Muscle layer of colon (tissue), 2 donors: ENCODE measurements at regions not wholly inside any gene's neighbourhood (a gene's known extent, or its start where the extent isn't known, plus 50 kb on each side); places are given as distances from the start of the nearest gene placed in this dataset.
"Not testable (repeated sequence)": the region's sequence is repeated elsewhere in the genome, so short reads cannot be mapped to it uniquely, and the experiment has no call there.

Experiments
- H3K27ac ChIP-seq: one replicate; pipeline ENCODE4 v1.7.0; 2013; ENCODE audit warnings: low read depth, mild to moderate bottlenecking, low read length, moderate library complexity
- H3K27me3 ChIP-seq, 2 donors: one replicate each; pipeline ENCODE4 v1.7.0; 2013; ENCODE audit warnings: low read length in 2 of 2, mild to moderate bottlenecking in 2 of 2; ENCODE audit not compliant: insufficient read depth in 2 of 2, control insufficient read depth in 1 of 2
- H3K36me3 ChIP-seq: one replicate; pipeline ENCODE4 v1.7.0; 2013; ENCODE audit warnings: mild to moderate bottlenecking, low read length; ENCODE audit not compliant: insufficient read depth
- H3K4me1 ChIP-seq: one replicate; pipeline ENCODE4 v1.7.0; 2013; ENCODE audit warnings: mild to moderate bottlenecking, low read length; ENCODE audit not compliant: insufficient read depth
- H3K4me3 ChIP-seq, 2 donors: one replicate each; pipeline ENCODE4 v1.7.0; 2013; ENCODE audit warnings: low read length in 2 of 2, low read depth in 1 of 2, mild to moderate bottlenecking in 1 of 2, moderate library complexity in 1 of 2
- H3K9ac ChIP-seq: one replicate; pipeline ENCODE4 v1.7.0; 2013; ENCODE audit warnings: low read length
- H3K9me3 ChIP-seq: one replicate; pipeline ENCODE4 v1.7.0; 2013; ENCODE audit warnings: mild to moderate bottlenecking, low read length
- donor health status: abdominal sarcoma.
- donor health status: Adenocarcinoma of cecum.

GRCh38 chr11:97705441-97705840 lies 1315.3 kb upstream of the CNTN5 start:
- not testable (repeated sequence) for H3K9me3 ChIP-seq, H3K36me3 ChIP-seq, H3K9ac ChIP-seq, H3K4me1 ChIP-seq, H3K27ac ChIP-seq, H3K27me3 ChIP-seq, H3K4me3 ChIP-seq

- no peak overlapping the region for H3K9ac ChIP-seq
- no peaks in the 10 kb centered on the region for H3K36me3 ChIP-seq
These were observed 1302.8 kb upstream of the CNTN5 start for GRCh38 chr11:97717922-97718321.

GRCh38 chr11:97722065-97722464 lies 1298.7 kb upstream of the CNTN5 start:
- no peaks in the 10 kb centered on the region for H3K27me3 ChIP-seq
- H3K9ac ChIP-seq, result no peak overlapping the region
- H3K4me1 ChIP-seq, result no peaks in the 10 kb centered on the region
- no peaks in the 10 kb centered on the region for H3K9me3 ChIP-seq
- H3K27ac ChIP-seq, result no peak overlapping the region
- H3K36me3 ChIP-seq, result no peaks in the 10 kb centered on the region
- H3K4me3 ChIP-seq, result no peak overlapping the region

More at GRCh38 chr11:97717922-97718321, 1302.8 kb upstream of the CNTN5 start:
- H3K4me1 ChIP-seq, result no peaks in the 10 kb centered on the region
- H3K27me3 ChIP-seq, result no peaks in the 10 kb centered on the region
- H3K27ac ChIP-seq, result no peak overlapping the region
- no peaks in the 10 kb centered on the region for H3K9me3 ChIP-seq
- no peak overlapping the region for H3K4me3 ChIP-seq

GRCh38 chr11:97722721-97723120 lies 1298.0 kb upstream of the CNTN5 start:
- Histone ChIP-seq H3K36me3 (no peaks in the 10 kb centered on the region), H3K27ac (no peak overlapping the region), H3K9me3 (no peaks in the 10 kb centered on the region), H3K4me1 (no peaks in the 10 kb centered on the region), H3K27me3 (no peaks in the 10 kb centered on the region), H3K9ac (no peak overlapping the region), H3K4me3 (no peak overlapping the region)

- Histone ChIP-seq H3K4me3 (no peak overlapping the region), H3K27me3 (no peaks in the 10 kb centered on the region), H3K4me1 (no peaks in the 10 kb centered on the region), H3K36me3 (no peaks in the 10 kb centered on the region), H3K9ac (no peak overlapping the region), H3K9me3 (no peaks in the 10 kb centered on the region), H3K27ac (no peak overlapping the region)
These were observed 1291.0 kb upstream of the CNTN5 start for GRCh38 chr11:97729546-97730272.

GRCh38 chr11:97732011-97732632 lies 1288.6 kb upstream of the CNTN5 start:
- H3K4me1 ChIP-seq, result no peaks in the 10 kb centered on the region
- H3K9me3 ChIP-seq, result no peaks in the 10 kb centered on the region

GRCh38 chr11:97738751-97739150 lies 1282.0 kb upstream of the CNTN5 start:
- Histone ChIP-seq H3K9me3 (no peaks in the 10 kb centered on the region), H3K27ac (no peak overlapping the region), H3K4me1 (no peaks in the 10 kb centered on the region), H3K36me3 (no peaks in the 10 kb centered on the region), H3K9ac (no peak overlapping the region), H3K4me3 (no peak overlapping the region), H3K27me3 (no peaks in the 10 kb centered on the region)

More at GRCh38 chr11:97732011-97732632, 1288.6 kb upstream of the CNTN5 start:
- H3K9ac ChIP-seq, result no peak overlapping the region
- H3K36me3 ChIP-seq, result no peaks in the 10 kb centered on the region
- H3K27ac ChIP-seq, result no peak overlapping the region
- no peak overlapping the region for H3K4me3 ChIP-seq
- no peaks in the 10 kb centered on the region for H3K27me3 ChIP-seq

GRCh38 chr11:97739932-97740800 lies 1280.6 kb upstream of the CNTN5 start:
- H3K4me3 ChIP-seq, result no peak overlapping the region
- H3K27ac ChIP-seq, result no peak overlapping the region
- no peaks in the 10 kb centered on the region for H3K27me3 ChIP-seq
- H3K4me1 ChIP-seq, result no peaks in the 10 kb centered on the region
- H3K9ac ChIP-seq, result no peak overlapping the region
- H3K9me3 ChIP-seq, result no peaks in the 10 kb centered on the region
- H3K36me3 ChIP-seq, result no peaks in the 10 kb centered on the region

GRCh38 chr11:97740801-97741151 lies 1280.0 kb upstream of the CNTN5 start:
- no peak overlapping the region for H3K27ac ChIP-seq
- no peaks in the 10 kb centered on the region for H3K36me3 ChIP-seq
- no peaks in the 10 kb centered on the region for H3K9me3 ChIP-seq
- no peak overlapping the region for H3K9ac ChIP-seq
- H3K4me3 ChIP-seq, result no peak overlapping the region
- H3K27me3 ChIP-seq, result no peaks in the 10 kb centered on the region
- H3K4me1 ChIP-seq, result no peaks in the 10 kb centered on the region

GRCh38 chr11:97742717-97743116 lies 1278.0 kb upstream of the CNTN5 start:
- Histone ChIP-seq H3K9me3 (no peaks in the 10 kb centered on the region), H3K36me3 (no peaks in the 10 kb centered on the region), H3K9ac (no peak overlapping the region), H3K27ac (no peak overlapping the region), H3K27me3 (no peaks in the 10 kb centered on the region), H3K4me1 (no peaks in the 10 kb centered on the region), H3K4me3 (no peak overlapping the region)

- no peaks in the 10 kb centered on the region for H3K27me3 ChIP-seq
These were observed 1277.5 kb upstream of the CNTN5 start for GRCh38 chr11:97743205-97743742.

More at GRCh38 chr11:97743205-97743742, 1277.5 kb upstream of the CNTN5 start:
- Histone ChIP-seq H3K4me3 (no peak overlapping the region), H3K27ac (no peak overlapping the region), H3K36me3 (no peaks in the 10 kb centered on the region), H3K9me3 (no peaks in the 10 kb centered on the region), H3K9ac (no peak overlapping the region), H3K4me1 (no peaks in the 10 kb centered on the region)
